Testis (tissue), 2 donors: ENCODE measurements at regions not wholly inside any gene's neighbourhood (a gene's known extent, or its start where the extent isn't known, plus 50 kb on each side); places are given as distances from the start of the nearest gene placed in this dataset.

ENCODE experiments used
- DNase-seq: peaks from one replicate; pipeline ENCODE4 v3.0.0-alpha.2; 2019
- H3K27ac ChIP-seq, 2 donors: fragments of 200-600 bp; sonication (generic); one replicate each; pipeline ENCODE4 v1.5.1; 2019
- H3K27me3 ChIP-seq: fragments of 200-600 bp; sonication (generic); one replicate; pipeline ENCODE4 v1.5.1; 2019
- H3K36me3 ChIP-seq: fragments of 200-600 bp; sonication (generic); one replicate; pipeline ENCODE4 v1.5.1; 2017; ENCODE audit warnings: low read depth; ENCODE audit errors: missing control alignments
- H3K4me1 ChIP-seq: fragments of 200-600 bp; sonication (generic); one replicate; pipeline ENCODE4 v1.5.1; 2019
- H3K4me3 ChIP-seq, 2 donors: fragments of 200-600 bp; sonication (generic); one replicate each; pipeline ENCODE4 v1.5.1; 2017 to 2019
- H3K9me3 ChIP-seq: fragments of 200-600 bp; sonication (generic); one replicate; pipeline ENCODE4 v1.5.1; 2017
- POLR2A ChIP-seq: fragments of 450-650 bp; IDR thresholded peaks from one replicate; pipeline ENCODE4 v1.6.1; 2017; ENCODE audit warnings: antibody characterized with exemption, mild to moderate bottlenecking, moderate library complexity
- WGBS, 2 donors: methylation state at CpG; one replicate each; pipeline ENCODE4 v1.1.5; 2018; 5-methylcytosine and 5-hydroxymethylcytosine counted together
- intact Hi-C: fragments of 100-400 bp; cut with DNase I; formaldehyde crosslinking; loops from one replicate; pipeline ENCODE4 v1.15.1; 2023; ENCODE audit warnings: low total_unique reads
- TF ChIP-seq, protein P1 (sequence below), 3 experiments: fragments of 450-650 bp in 2 of 3; fragments of 200-600 bp in 1 of 3; sonication (generic) in 1 of 3; IDR thresholded peaks; one replicate each; pipeline ENCODE4 v1.5.1; 2016 to 2019; ENCODE audit warnings: antibody characterized with exemption in 3 of 3, mild to moderate bottlenecking in 2 of 3, moderate library complexity in 1 of 3

DNA sequence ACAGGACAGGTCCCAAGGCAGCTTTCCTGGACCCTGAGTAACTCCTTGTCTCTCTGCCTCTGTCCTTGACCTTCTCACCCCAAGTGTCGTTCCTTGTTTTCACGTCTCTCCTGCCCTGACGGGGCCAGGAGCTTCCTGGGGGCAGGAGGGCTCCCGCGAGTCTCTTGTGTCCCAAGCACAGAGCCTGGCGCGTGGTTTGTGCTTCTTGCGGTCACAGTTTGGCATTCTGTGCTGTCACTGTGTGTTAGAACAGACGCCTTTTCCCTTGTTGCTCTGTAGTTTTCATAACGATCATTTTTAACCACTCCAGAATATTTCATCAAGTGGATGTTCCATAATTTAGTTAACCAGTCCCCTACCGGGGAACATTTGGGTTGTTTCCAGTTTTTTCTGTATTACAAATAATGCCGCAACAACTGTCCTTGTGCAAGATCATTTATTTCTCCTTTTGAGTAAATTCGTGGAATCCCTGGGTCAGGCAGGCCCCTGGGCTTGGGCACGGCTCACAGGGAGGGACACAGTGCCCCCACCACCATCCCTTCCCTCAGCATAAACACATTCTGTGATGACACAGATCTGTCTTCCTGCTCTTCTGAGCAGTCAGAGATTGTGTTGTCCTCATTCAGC is 71.9 kb downstream of the TSPAN17 start:
- WGBS, 2 donors = 38 to 50% methylated on average over 14 of the region's 14 CpGs
- no peaks in the 10 kb centered on the region for H3K27me3 ChIP-seq

DNA sequence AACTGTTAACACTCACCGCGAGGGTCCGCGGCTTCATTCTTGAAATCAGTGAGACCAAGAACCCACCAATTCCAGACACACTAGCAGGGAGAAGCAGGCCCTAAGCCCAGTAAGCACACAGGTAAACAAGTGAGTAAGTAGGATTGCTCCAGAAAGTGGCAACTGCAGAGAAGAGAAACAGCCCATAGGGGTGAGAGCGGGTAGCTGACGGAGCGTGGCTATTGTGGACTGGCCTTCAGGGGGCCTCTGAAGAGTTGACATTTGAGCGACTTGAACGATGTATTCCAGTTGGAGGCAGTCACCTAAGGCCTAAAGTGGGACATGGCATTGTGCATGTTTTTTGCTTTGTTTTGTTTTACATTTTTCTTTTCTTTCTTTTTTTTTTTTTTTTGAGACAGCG is 74.2 kb downstream of the TSPAN17 start:
- Histone ChIP-seq H3K27me3 (no peaks in the 10 kb centered on the region), H3K4me3 (peak overlapping the region in 1 of 2 donors; percentile 29), H3K4me1 (no peaks in the 10 kb centered on the region), H3K36me3 (no peaks in the 10 kb centered on the region), H3K9me3 (no peaks in the 10 kb centered on the region), H3K27ac (no peak overlapping the region)
- DNase-seq = no peak
- WGBS, 2 donors = 46 to 60% methylated on average over 10 of the region's 10 CpGs
- intact Hi-C loops = no loop called here
- TF ChIP-seq, protein P1, sequence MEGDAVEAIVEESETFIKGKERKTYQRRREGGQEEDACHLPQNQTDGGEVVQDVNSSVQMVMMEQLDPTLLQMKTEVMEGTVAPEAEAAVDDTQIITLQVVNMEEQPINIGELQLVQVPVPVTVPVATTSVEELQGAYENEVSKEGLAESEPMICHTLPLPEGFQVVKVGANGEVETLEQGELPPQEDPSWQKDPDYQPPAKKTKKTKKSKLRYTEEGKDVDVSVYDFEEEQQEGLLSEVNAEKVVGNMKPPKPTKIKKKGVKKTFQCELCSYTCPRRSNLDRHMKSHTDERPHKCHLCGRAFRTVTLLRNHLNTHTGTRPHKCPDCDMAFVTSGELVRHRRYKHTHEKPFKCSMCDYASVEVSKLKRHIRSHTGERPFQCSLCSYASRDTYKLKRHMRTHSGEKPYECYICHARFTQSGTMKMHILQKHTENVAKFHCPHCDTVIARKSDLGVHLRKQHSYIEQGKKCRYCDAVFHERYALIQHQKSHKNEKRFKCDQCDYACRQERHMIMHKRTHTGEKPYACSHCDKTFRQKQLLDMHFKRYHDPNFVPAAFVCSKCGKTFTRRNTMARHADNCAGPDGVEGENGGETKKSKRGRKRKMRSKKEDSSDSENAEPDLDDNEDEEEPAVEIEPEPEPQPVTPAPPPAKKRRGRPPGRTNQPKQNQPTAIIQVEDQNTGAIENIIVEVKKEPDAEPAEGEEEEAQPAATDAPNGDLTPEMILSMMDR (IDR thresholded peaks at IDR 0.05) = no peak
- TF ChIP-seq POLR2A = no peak

More for the DNA sequence above, 71.9 kb downstream of the TSPAN17 start:
- intact Hi-C loops = no loop called here
- no peaks in the 10 kb centered on the region for H3K4me1 ChIP-seq
- no peak for DNase-seq
- H3K27ac ChIP-seq = no peak overlapping the region
- TF ChIP-seq, protein P1 (IDR thresholded peaks at IDR 0.05) = no peak
- TF ChIP-seq POLR2A = no peak
- no peaks in the 10 kb centered on the region for H3K9me3 ChIP-seq
- no peak overlapping the region for H3K4me3 ChIP-seq
- H3K36me3 ChIP-seq = no peaks in the 10 kb centered on the region

DNA sequence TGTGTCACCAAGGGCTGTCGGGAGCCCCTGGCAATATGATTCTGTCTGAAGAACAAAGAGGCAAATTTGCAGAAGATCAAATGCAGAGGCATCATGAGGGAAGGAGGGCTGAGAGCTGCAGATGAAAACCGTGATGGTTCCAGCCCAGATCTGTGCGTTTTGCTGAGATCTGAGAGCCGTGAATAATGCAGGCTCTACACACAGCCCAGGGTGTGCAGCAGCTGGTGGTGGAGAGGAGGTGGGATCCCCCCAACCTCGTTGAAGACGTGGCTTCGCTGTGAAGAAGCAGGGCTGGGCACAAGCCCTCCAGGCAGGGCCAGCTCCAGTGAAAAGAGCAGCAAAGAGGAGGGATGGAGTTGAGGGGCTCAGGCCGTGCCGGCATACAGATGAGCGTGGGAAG is 75.5 kb downstream of the TSPAN17 start:
- no peaks in the 10 kb centered on the region for H3K9me3 ChIP-seq
- intact Hi-C loops = no loop called here
- no peak for DNase-seq

DNA sequence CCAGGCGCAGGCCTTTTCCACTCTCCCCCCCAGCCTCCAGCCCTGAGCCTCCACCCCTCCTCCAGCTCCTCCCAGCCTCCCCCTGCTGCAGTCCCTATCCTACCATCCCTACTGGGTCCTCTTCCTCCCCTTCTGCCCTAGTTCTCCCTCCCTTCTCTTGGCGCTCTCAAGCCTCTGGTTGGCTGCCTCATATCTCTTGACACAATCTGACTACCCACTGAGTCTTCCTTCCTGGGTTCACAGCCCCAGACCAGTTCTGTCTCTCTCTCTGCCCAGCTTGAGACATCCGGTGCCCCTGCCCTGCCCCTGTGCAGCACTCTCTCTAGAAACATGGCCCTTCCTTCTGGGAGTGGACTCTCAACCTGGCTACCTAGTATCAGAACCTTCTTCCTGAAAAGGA is 76.2 kb downstream of the TSPAN17 start:
- Histone ChIP-seq H3K36me3 (no peaks in the 10 kb centered on the region), H3K27ac (no peak overlapping the region), H3K27me3 (no peaks in the 10 kb centered on the region), H3K9me3 (no peaks in the 10 kb centered on the region), H3K4me3 (no peak overlapping the region), H3K4me1 (no peaks in the 10 kb centered on the region)
- TF ChIP-seq, protein P1 (IDR thresholded peaks at IDR 0.05) = no peak
- no peak for TF ChIP-seq POLR2A
- DNase-seq = no peak
- WGBS, 2 donors = 80 to 84% methylated on average over 3 of the region's 3 CpGs
- intact Hi-C loops = no loop called here

More for the DNA sequence above, 75.5 kb downstream of the TSPAN17 start:
- Histone ChIP-seq H3K27ac (no peak overlapping the region), H3K4me3 (no peak overlapping the region), H3K4me1 (no peaks in the 10 kb centered on the region), H3K27me3 (no peaks in the 10 kb centered on the region), H3K36me3 (no peaks in the 10 kb centered on the region)
- WGBS, 2 donors = 48 to 65% methylated on average over 10 of the region's 10 CpGs
- TF ChIP-seq, protein P1 (IDR thresholded peaks at IDR 0.05) = no peak
- no peak for TF ChIP-seq POLR2A

DNA sequence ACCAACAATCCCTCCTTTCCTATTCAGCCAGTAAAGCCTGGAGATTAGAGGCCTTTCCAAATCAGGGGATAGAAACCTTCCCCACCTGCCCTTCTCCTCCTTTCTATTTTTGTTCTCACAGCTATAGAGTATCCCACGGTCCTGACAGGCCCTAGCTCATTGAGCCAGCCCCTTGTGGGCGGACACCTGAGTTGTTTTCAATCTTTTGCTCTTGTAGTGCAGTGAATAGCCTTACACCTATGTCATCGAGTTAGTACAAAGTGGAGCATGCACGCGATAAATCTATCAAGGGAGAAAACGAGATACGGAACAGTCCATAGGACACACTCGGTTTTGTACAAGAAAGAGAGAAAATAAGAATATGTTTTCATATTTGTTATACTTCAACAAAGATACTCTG is 77.2 kb downstream of the TSPAN17 start:
- Histone ChIP-seq H3K4me1 (no peaks in the 10 kb centered on the region), H3K36me3 (no peaks in the 10 kb centered on the region), H3K4me3 (no peak overlapping the region), H3K27ac (no peak overlapping the region), H3K27me3 (no peaks in the 10 kb centered on the region), H3K9me3 (no peaks in the 10 kb centered on the region)
- intact Hi-C loops = no loop called here
- WGBS, 2 donors = 62 to 76% methylated on average over 8 of the region's 8 CpGs
- TF ChIP-seq, protein P1 (IDR thresholded peaks at IDR 0.05) = no peak
- TF ChIP-seq POLR2A = no peak
- no peak for DNase-seq
